ENCODE measurements at regions not wholly inside any gene's neighbourhood (a gene's known extent, or its start where the extent isn't known, plus 50 kb on each side); places are given as distances from the start of the nearest gene placed in this dataset.

DNA sequence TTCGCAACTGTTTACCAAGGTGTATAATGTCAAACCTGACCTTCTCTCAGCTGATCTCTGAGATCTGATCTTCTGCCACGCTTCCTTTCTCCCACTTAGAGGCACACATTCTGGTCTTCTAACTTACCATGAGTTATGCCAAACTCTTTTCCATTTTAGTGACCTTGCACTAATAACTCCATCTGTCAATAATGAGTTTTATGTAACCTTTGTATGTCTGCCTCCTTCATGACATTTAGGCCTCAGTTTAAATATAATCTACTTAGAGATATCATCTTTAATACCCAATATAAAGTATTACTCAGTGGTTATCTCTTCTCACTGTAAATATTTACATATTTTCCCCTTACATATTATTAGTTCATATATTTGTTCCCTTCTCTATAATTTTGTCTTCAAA, 827.5 kb upstream of the PCDH20 start:
- no peaks in the 10 kb centered on the region for H3K79me2 ChIP-seq (ENCODE audit: insufficient read depth, low read length)
- no peak overlapping the region for H2AFZ ChIP-seq (ENCODE audit: low read depth, low read length, severe bottlenecking)
- H4K20me1 ChIP-seq (ENCODE audit: low read depth, low read length), result no peaks in the 10 kb centered on the region
- H3K4me2 ChIP-seq (ENCODE audit: low read depth, low read length, poor library complexity, severe bottlenecking), result no peak overlapping the region
- H3K27ac ChIP-seq (ENCODE audit: low read depth, low read length), result no peak overlapping the region
- H3K9me3 ChIP-seq (ENCODE audit: insufficient read depth, low read length), result no peaks in the 10 kb centered on the region
- H3K27me3 ChIP-seq (ENCODE audit: low read length), result no peaks in the 10 kb centered on the region
- no peaks in the 10 kb centered on the region for H3F3A ChIP-seq (ENCODE audit: insufficient read depth)
- no peak overlapping the region for H3K9ac ChIP-seq (ENCODE audit: low read length)
- TF ChIP-seq, protein P1, sequence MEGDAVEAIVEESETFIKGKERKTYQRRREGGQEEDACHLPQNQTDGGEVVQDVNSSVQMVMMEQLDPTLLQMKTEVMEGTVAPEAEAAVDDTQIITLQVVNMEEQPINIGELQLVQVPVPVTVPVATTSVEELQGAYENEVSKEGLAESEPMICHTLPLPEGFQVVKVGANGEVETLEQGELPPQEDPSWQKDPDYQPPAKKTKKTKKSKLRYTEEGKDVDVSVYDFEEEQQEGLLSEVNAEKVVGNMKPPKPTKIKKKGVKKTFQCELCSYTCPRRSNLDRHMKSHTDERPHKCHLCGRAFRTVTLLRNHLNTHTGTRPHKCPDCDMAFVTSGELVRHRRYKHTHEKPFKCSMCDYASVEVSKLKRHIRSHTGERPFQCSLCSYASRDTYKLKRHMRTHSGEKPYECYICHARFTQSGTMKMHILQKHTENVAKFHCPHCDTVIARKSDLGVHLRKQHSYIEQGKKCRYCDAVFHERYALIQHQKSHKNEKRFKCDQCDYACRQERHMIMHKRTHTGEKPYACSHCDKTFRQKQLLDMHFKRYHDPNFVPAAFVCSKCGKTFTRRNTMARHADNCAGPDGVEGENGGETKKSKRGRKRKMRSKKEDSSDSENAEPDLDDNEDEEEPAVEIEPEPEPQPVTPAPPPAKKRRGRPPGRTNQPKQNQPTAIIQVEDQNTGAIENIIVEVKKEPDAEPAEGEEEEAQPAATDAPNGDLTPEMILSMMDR (IDR thresholded peaks at IDR 0.05; ENCODE audit: insufficient read depth, low read length, poor library complexity, severe bottlenecking), result no peak
- TF ChIP-seq EZH2phosphoT487 (conservative IDR thresholded peaks at IDR 0.05; ENCODE audit: low read length), result no peak
- H3K36me3 ChIP-seq (ENCODE audit: low read length), result no peaks in the 10 kb centered on the region
- H3K4me3 ChIP-seq (ENCODE audit: insufficient read depth, low read length, poor library complexity, severe bottlenecking), result no peak overlapping the region
- no peaks in the 10 kb centered on the region for H3K9me2 ChIP-seq (replicated peaks; ENCODE audit: insufficient read depth, low read length)

DNA sequence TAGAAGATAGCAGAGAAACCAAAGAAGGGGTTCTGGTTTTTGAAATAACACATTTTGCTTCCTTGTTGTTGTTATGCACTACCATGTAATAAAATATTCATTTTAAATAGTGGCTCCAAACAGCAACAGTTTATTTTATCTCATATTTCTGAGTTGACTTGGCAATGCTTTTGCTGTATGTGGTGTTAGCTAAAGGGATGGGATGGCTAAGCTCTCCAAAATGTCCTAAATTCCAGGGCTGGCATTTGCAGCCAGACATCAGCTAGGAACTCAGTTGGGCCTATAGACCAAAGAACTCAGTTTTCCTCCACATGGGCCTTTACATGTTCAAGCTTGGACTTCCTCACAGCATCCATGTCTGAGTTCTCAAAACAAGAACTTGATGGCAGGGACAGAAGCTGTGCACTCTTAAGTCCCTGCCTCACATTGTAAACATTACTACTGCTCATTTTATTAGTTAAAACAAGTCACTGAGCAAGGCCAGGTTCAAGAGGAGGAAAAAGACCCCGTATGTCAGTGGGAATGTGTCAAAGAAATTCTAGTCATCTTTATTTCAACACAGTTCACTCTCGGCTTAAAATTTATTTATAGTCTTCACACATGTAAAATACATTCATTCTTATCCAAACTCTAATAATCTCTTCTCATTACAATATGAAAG, 819.3 kb upstream of the PCDH20 start:
- Histone ChIP-seq H3K9me3 (ENCODE audit: insufficient read depth, low read length) (no peaks in the 10 kb centered on the region), H3K36me3 (ENCODE audit: low read length) (no peaks in the 10 kb centered on the region), H3K27me3 (ENCODE audit: low read length) (no peaks in the 10 kb centered on the region), H2AFZ (ENCODE audit: low read depth, low read length, severe bottlenecking) (peak overlapping the region; percentile 35), H4K20me1 (ENCODE audit: low read depth, low read length) (no peaks in the 10 kb centered on the region), H3F3A (ENCODE audit: insufficient read depth) (no peaks in the 10 kb centered on the region), H3K79me2 (ENCODE audit: insufficient read depth, low read length) (no peaks in the 10 kb centered on the region), H3K4me3 (ENCODE audit: insufficient read depth, low read length, poor library complexity, severe bottlenecking) (no peak overlapping the region), H3K9me2 (replicated peaks; ENCODE audit: insufficient read depth, low read length) (no peaks in the 10 kb centered on the region), H3K27ac (ENCODE audit: low read depth, low read length) (no peak overlapping the region), H3K9ac (ENCODE audit: low read length) (no peak overlapping the region), H3K4me2 (ENCODE audit: low read depth, low read length, poor library complexity, severe bottlenecking) (no peak overlapping the region)
- TF ChIP-seq, protein P1 (IDR thresholded peaks at IDR 0.05; ENCODE audit: insufficient read depth, low read length, poor library complexity, severe bottlenecking), result no peak
- no peak for TF ChIP-seq EZH2phosphoT487 (conservative IDR thresholded peaks at IDR 0.05; ENCODE audit: low read length)

DNA sequence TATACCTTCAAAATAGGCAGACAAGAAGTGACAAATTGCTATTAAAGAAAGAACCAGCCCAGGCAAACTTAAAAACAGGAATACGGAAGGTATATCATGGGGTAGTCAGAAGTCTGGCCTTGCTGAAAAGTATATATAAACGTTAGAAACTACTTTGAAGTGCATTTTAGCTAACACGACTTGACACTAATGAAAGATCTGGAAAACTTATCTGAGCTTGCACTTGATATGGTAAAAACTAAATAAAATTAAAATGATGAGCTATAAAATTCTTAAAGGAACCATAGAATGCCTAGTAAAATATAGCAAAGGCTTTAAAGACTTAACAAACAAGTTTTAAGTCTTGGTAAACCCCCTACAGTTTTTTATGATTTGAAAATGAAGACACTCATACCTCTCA, 795.3 kb upstream of the PCDH20 start:
- H3K4me2 ChIP-seq (ENCODE audit: low read depth, low read length, poor library complexity, severe bottlenecking), result no peak overlapping the region
- H3K4me3 ChIP-seq (ENCODE audit: insufficient read depth, low read length, poor library complexity, severe bottlenecking), result no peak overlapping the region
- peak overlapping the region; percentile 83 for H2AFZ ChIP-seq (ENCODE audit: low read depth, low read length, severe bottlenecking)
- H4K20me1 ChIP-seq (ENCODE audit: low read depth, low read length), result no peaks in the 10 kb centered on the region
- TF ChIP-seq, protein P1 (IDR thresholded peaks at IDR 0.05; ENCODE audit: insufficient read depth, low read length, poor library complexity, severe bottlenecking), result no peak
- no peak for TF ChIP-seq EZH2phosphoT487 (conservative IDR thresholded peaks at IDR 0.05; ENCODE audit: low read length)
- peaks cover 19% of the 10 kb centered on the region for H3F3A ChIP-seq (ENCODE audit: insufficient read depth)
- H3K36me3 ChIP-seq (ENCODE audit: low read length), result peaks cover 3% of the 10 kb centered on the region; the same call in 1 of the 2 replicates
- no peaks in the 10 kb centered on the region for H3K9me2 ChIP-seq (replicated peaks; ENCODE audit: insufficient read depth, low read length)
- peak overlapping the region; percentile 84 for H3K27ac ChIP-seq (ENCODE audit: low read depth, low read length)
- H3K9me3 ChIP-seq (ENCODE audit: insufficient read depth, low read length), result peaks cover 3% of the 10 kb centered on the region; the same call in 1 of the 2 replicates
- no peaks in the 10 kb centered on the region for H3K27me3 ChIP-seq (ENCODE audit: low read length)
- no peak overlapping the region for H3K9ac ChIP-seq (ENCODE audit: low read length)
- H3K79me2 ChIP-seq (ENCODE audit: insufficient read depth, low read length), result no peaks in the 10 kb centered on the region

Measured in SU-DHL-6 (cell line).